GM12891 (cell line): ENCODE measurements at regions not wholly inside any gene's neighbourhood (a gene's known extent, or its start where the extent isn't known, plus 50 kb on each side); places are given as distances from the start of the nearest gene placed in this dataset.
"Not testable (repeated sequence)": the region's sequence is repeated elsewhere in the genome, so short reads cannot be mapped to it uniquely, and the experiment has no call there.

Experiments used
- POLR2A ChIP-seq: IDR thresholded peaks from 2 replicates; pipeline ENCODE4 v1.6.1; 2011; ENCODE audit warnings: low read depth, low read length, control low read depth
- POLR2AphosphoS5 ChIP-seq: IDR thresholded peaks from 2 replicates; pipeline ENCODE4 v1.6.1; 2011; ENCODE audit warnings: low read depth, low read length, control low read depth
- SPI1 ChIP-seq: IDR thresholded peaks from 2 replicates; pipeline ENCODE4 v1.6.1; 2011; ENCODE audit warnings: low read depth, low read length, control low read depth
- TAF1 ChIP-seq: IDR thresholded peaks from 2 replicates; pipeline ENCODE4 v1.6.1; 2011; ENCODE audit warnings: low read depth, low read length, control low read depth

DNA sequence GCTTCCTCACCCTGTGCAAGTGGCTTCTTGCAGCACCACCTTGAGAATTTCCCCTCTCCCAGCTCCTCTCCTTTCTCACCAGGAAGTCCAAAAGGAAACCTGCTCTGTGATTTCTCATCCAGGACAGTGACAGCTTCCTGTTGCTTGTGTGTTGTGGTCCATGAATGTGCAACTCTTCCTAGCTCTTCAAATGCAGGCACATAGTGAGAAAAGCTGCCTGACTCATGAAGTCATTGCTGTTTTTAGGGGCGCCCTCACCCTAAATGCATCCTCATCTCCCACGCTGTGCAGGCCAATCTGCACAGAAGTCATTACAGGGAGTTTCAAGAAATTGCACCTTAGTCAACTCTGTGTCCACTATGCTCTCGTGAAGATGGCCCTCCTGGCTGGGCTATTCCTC, 112.9 kb upstream of the IGLL5 start:
- not testable (repeated sequence) for TF ChIP-seq POLR2A, POLR2AphosphoS5, TAF1, SPI1
